Neuronal stem cell (in vitro differentiated cells): ENCODE measurements at regions not wholly inside any gene's neighbourhood (a gene's known extent, or its start where the extent isn't known, plus 50 kb on each side); places are given as distances from the start of the nearest gene placed in this dataset.

Source experiments
- DNase-seq: peaks from one replicate; pipeline ENCODE4 v3.0.0-alpha.2; 2013; ENCODE audit warnings: low spot score
- H2AFZ ChIP-seq: one replicate; pipeline ENCODE4 v1.6.1; 2013; ENCODE audit warnings: mild to moderate bottlenecking, low read length, inconsistent platforms
- H2AK5ac ChIP-seq: 2 replicates; pipeline ENCODE4 v1.6.1; 2013; ENCODE audit warnings: low read depth, mild to moderate bottlenecking, inconsistent platforms, low read length, moderate library complexity, mixed read lengths
- H2BK120ac ChIP-seq: 2 replicates; pipeline ENCODE4 v1.6.1; 2013; ENCODE audit warnings: low read depth, mild to moderate bottlenecking, inconsistent platforms, low read length, moderate library complexity, mixed read lengths
- H2BK12ac ChIP-seq: one replicate; pipeline ENCODE4 v1.6.1; 2013; ENCODE audit warnings: low read length, inconsistent platforms
- H2BK15ac ChIP-seq: 2 replicates; pipeline ENCODE4 v1.6.1; 2013; ENCODE audit warnings: mild to moderate bottlenecking, low read length, inconsistent platforms, mixed read lengths
- H2BK5ac ChIP-seq: one replicate; pipeline ENCODE4 v1.6.1; 2013; ENCODE audit warnings: inconsistent platforms, mild to moderate bottlenecking, low read length, moderate library complexity
- H3K14ac ChIP-seq: one replicate; pipeline ENCODE4 v1.6.1; 2013; ENCODE audit warnings: low read length, inconsistent platforms
- H3K18ac ChIP-seq: 2 replicates; pipeline ENCODE4 v1.6.1; 2013; ENCODE audit warnings: low read length, inconsistent platforms
- H3K23ac ChIP-seq: 2 replicates; pipeline ENCODE4 v1.6.1; 2013; ENCODE audit warnings: low read depth, mild to moderate bottlenecking, mixed read lengths, low read length, inconsistent platforms; ENCODE audit not compliant: poor library complexity
- H3K27ac ChIP-seq: replicated peaks from 3 replicates; pipeline ENCODE4 v1.5.1; 2013; ENCODE audit warnings: low read length, inconsistent platforms
- H3K27me3 ChIP-seq, 3 experiments: 2 replicates each; pipeline ENCODE4 v1.6.1; 2013; ENCODE audit warnings: low read length in 3 of 3, mild to moderate bottlenecking in 2 of 3, inconsistent platforms in 1 of 3, low read depth in 1 of 3, mixed read lengths in 1 of 3, moderate library complexity in 1 of 3; ENCODE audit not compliant: control insufficient read depth in 3 of 3, insufficient read depth in 3 of 3
- H3K36me3 ChIP-seq, 2 donors: replicated peaks in 1 of 2; 2 replicates each; pipeline ENCODE4 v1.6.1; 2013; ENCODE audit warnings: low read length in 2 of 2; ENCODE audit not compliant: control insufficient read depth in 2 of 2, insufficient read depth in 2 of 2
- H3K4ac ChIP-seq: 2 replicates; pipeline ENCODE4 v1.6.1; 2013; ENCODE audit warnings: inconsistent platforms, mild to moderate bottlenecking, low read length, moderate library complexity
- H3K4me1 ChIP-seq, 2 donors: 1 replicate in 1 of 2; 2 replicates in 1 of 2; pipeline ENCODE4 v1.6.1; 2013; ENCODE audit warnings: low read length in 2 of 2, low read depth in 1 of 2; ENCODE audit not compliant: control insufficient read depth in 2 of 2, insufficient read depth in 1 of 2
- H3K4me2 ChIP-seq: one replicate; pipeline ENCODE4 v1.6.1; 2013; ENCODE audit warnings: mild to moderate bottlenecking, low read length, inconsistent platforms; ENCODE audit not compliant: insufficient read depth, poor library complexity, severe bottlenecking
- H3K4me3 ChIP-seq, 2 donors: 2 replicates each; pipeline ENCODE4 v1.5.1; 2013; ENCODE audit warnings: low read length in 2 of 2, mild to moderate bottlenecking in 2 of 2, inconsistent platforms in 1 of 2, moderate library complexity in 1 of 2
- H3K79me1 ChIP-seq: one replicate; pipeline ENCODE4 v1.6.1; 2013; ENCODE audit warnings: low read depth, mild to moderate bottlenecking, inconsistent platforms, low read length, moderate library complexity
- H3K9ac ChIP-seq: one replicate; pipeline ENCODE4 v1.6.1; 2013; ENCODE audit warnings: mild to moderate bottlenecking, low read depth, low read length, inconsistent platforms; ENCODE audit not compliant: poor library complexity
- H3K9me3 ChIP-seq, 2 donors: replicated peaks in 1 of 2; 2 replicates each; pipeline versions ENCODE3 to v1.6.1; 2013; ENCODE audit warnings: low read length in 2 of 2, mild to moderate bottlenecking in 2 of 2, inconsistent platforms in 1 of 2, low read depth in 1 of 2, mixed read lengths in 1 of 2, moderate library complexity in 1 of 2; ENCODE audit not compliant: control insufficient read depth in 2 of 2, insufficient read depth in 1 of 2
- H4K8ac ChIP-seq: one replicate; pipeline ENCODE4 v1.6.1; 2013; ENCODE audit warnings: low read depth, mild to moderate bottlenecking, inconsistent platforms, low read length, moderate library complexity
- H4K91ac ChIP-seq: one replicate; pipeline ENCODE4 v1.6.1; 2013; ENCODE audit warnings: low read length, low read depth, mild to moderate bottlenecking, inconsistent platforms; ENCODE audit not compliant: poor library complexity
- WGBS, 2 donors: extraction: QIAGEN DNeasy Blood & Tissue Kit; methylation state at CpG; one replicate each; pipeline ENCODE4 v1.1.7; 2013; ENCODE audit warnings: missing lambda C conversion rate in 2 of 2, mixed read lengths in 1 of 2; ENCODE audit not compliant: insufficient read length in 2 of 2, insufficient replicate concordance in 1 of 2; ENCODE audit errors: extremely low coverage in 2 of 2; 5-methylcytosine and 5-hydroxymethylcytosine counted together

- H3K9me3 ChIP-seq, result no peaks in the 10 kb centered on the region
- H2BK5ac ChIP-seq, result no peak overlapping the region
- WGBS, 2 donors, result no CpG with 5 or more reads among the region's 4 CpGs
- H4K8ac ChIP-seq, result no peak overlapping the region
- H3K4me1 ChIP-seq, result peaks cover 0 to 3% of the 10 kb centered on the region in 2 donors
- no peak overlapping the region for H3K14ac ChIP-seq
- H2BK12ac ChIP-seq, result no peak overlapping the region
- no peak overlapping the region for H3K4ac ChIP-seq
- no peak overlapping the region for H3K9ac ChIP-seq
- no peaks in the 10 kb centered on the region for H3K27me3 ChIP-seq
- H3K36me3 ChIP-seq, result no peaks in the 10 kb centered on the region
- no peak overlapping the region for H3K23ac ChIP-seq
- H4K91ac ChIP-seq, result no peak overlapping the region
- H3K27ac ChIP-seq, result no peak overlapping the region
- H3K4me2 ChIP-seq, result no peak overlapping the region
- no peak overlapping the region for H3K18ac ChIP-seq
- H2AFZ ChIP-seq, result peak overlapping the region; percentile 56
- no peak overlapping the region for H2BK15ac ChIP-seq
- no peaks in the 10 kb centered on the region for H3K79me1 ChIP-seq
- H2BK120ac ChIP-seq, result no peak overlapping the region
- no peak overlapping the region for H3K4me3 ChIP-seq
- no peak for DNase-seq
- no peak overlapping the region for H2AK5ac ChIP-seq
Observed at GRCh38 chr14:30129807-30130206, 202.2 kb upstream of the PRKD1 start.

- Histone ChIP-seq H3K23ac (no peak overlapping the region), H3K9me3 (no peaks in the 10 kb centered on the region), H3K4me1 (peaks cover 0 to 3% of the 10 kb centered on the region in 2 donors), H3K18ac (no peak overlapping the region), H2BK15ac (no peak overlapping the region), H4K8ac (no peak overlapping the region), H3K27me3 (no peaks in the 10 kb centered on the region), H3K9ac (no peak overlapping the region), H4K91ac (no peak overlapping the region), H2BK12ac (no peak overlapping the region), H3K36me3 (no peaks in the 10 kb centered on the region), H3K14ac (no peak overlapping the region), H3K79me1 (no peaks in the 10 kb centered on the region), H2BK5ac (no peak overlapping the region), H2AFZ (no peak overlapping the region), H2AK5ac (no peak overlapping the region), H3K4me2 (no peak overlapping the region), H3K27ac (no peak overlapping the region), H3K4ac (no peak overlapping the region), H3K4me3 (no peak overlapping the region), H2BK120ac (no peak overlapping the region)
- no peak for DNase-seq
- no CpG with 5 or more reads among the region's 5 CpGs for WGBS, 2 donors
Observed at GRCh38 chr14:30131581-30132097, 204.0 kb upstream of the PRKD1 start.

GRCh38 chr14:30132196-30132595, 204.5 kb upstream of the PRKD1 start:
- Histone ChIP-seq H2BK120ac (no peak overlapping the region), H3K27me3 (no peaks in the 10 kb centered on the region), H3K18ac (no peak overlapping the region), H3K4me2 (no peak overlapping the region), H2BK5ac (no peak overlapping the region), H2AK5ac (no peak overlapping the region), H3K9me3 (no peaks in the 10 kb centered on the region), H3K23ac (no peak overlapping the region), H3K14ac (no peak overlapping the region), H3K4ac (no peak overlapping the region), H3K9ac (no peak overlapping the region), H3K36me3 (no peaks in the 10 kb centered on the region), H2AFZ (no peak overlapping the region), H3K4me1 (peaks cover 0 to 3% of the 10 kb centered on the region in 2 donors), H3K4me3 (no peak overlapping the region), H2BK15ac (no peak overlapping the region), H4K91ac (no peak overlapping the region), H2BK12ac (no peak overlapping the region), H4K8ac (no peak overlapping the region), H3K27ac (no peak overlapping the region), H3K79me1 (no peaks in the 10 kb centered on the region)
- WGBS, 2 donors, result no CpG with 5 or more reads among the region's 2 CpGs
- DNase-seq, result no peak

- no peak overlapping the region for H2AK5ac ChIP-seq
- no peak overlapping the region for H2BK12ac ChIP-seq
- H3K23ac ChIP-seq, result no peak overlapping the region
- no peak overlapping the region for H3K4me2 ChIP-seq
- no peak overlapping the region for H2AFZ ChIP-seq
- H2BK120ac ChIP-seq, result no peak overlapping the region
- no CpG with 5 or more reads among the region's 5 CpGs for WGBS, 2 donors
- no peak for DNase-seq
- no peaks in the 10 kb centered on the region for H3K4me1 ChIP-seq
- H3K4me3 ChIP-seq, result no peak overlapping the region
- H3K4ac ChIP-seq, result no peak overlapping the region
- no peaks in the 10 kb centered on the region for H3K27me3 ChIP-seq
- no peak overlapping the region for H4K91ac ChIP-seq
- H4K8ac ChIP-seq, result no peak overlapping the region
- H3K18ac ChIP-seq, result no peak overlapping the region
- no peaks in the 10 kb centered on the region for H3K9me3 ChIP-seq
- H3K14ac ChIP-seq, result no peak overlapping the region
- H2BK15ac ChIP-seq, result no peak overlapping the region
- H2BK5ac ChIP-seq, result no peak overlapping the region
- no peak overlapping the region for H3K27ac ChIP-seq
- H3K79me1 ChIP-seq, result no peaks in the 10 kb centered on the region
- H3K9ac ChIP-seq, result no peak overlapping the region
- H3K36me3 ChIP-seq, result no peaks in the 10 kb centered on the region
Observed at GRCh38 chr14:30134936-30135335, 207.3 kb upstream of the PRKD1 start.
